ENCODE measurements at regions not wholly inside any gene's neighbourhood (a gene's known extent, or its start where the extent isn't known, plus 50 kb on each side); places are given as distances from the start of the nearest gene placed in this dataset.

DNA sequence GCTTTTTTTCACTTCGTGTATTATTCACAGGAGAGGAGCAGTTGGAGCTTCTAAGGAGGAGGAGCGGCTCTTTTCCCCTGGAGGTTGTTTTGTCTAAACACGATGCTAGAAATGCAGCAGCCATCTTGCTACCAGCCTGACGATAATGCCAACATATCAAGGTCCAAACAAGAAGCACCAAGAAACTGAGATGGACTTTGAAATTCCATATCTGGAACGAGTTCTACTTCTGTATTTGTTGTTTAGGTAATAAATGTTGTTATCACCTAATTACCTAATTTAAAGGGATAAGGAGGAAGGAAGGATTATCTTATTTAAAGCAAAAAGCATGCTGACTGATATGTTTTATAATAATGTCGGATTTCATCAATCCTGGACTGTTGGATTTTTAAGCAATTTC, 174.4 kb upstream of the TMPO start:
- H3K4me3 ChIP-seq (replicated peaks; ENCODE audit: insufficient read depth, low read length), result no peak overlapping the region
- no peak overlapping the region for H3K27ac ChIP-seq (replicated peaks)
- DNase-seq (ENCODE audit: low read depth in 1 of 2, low spot score in 1 of 2), result no peak
- no peak for TF ChIP-seq GABPA (IDR thresholded peaks at IDR 0.05; ENCODE audit: low read depth)
- TF ChIP-seq, protein P1, sequence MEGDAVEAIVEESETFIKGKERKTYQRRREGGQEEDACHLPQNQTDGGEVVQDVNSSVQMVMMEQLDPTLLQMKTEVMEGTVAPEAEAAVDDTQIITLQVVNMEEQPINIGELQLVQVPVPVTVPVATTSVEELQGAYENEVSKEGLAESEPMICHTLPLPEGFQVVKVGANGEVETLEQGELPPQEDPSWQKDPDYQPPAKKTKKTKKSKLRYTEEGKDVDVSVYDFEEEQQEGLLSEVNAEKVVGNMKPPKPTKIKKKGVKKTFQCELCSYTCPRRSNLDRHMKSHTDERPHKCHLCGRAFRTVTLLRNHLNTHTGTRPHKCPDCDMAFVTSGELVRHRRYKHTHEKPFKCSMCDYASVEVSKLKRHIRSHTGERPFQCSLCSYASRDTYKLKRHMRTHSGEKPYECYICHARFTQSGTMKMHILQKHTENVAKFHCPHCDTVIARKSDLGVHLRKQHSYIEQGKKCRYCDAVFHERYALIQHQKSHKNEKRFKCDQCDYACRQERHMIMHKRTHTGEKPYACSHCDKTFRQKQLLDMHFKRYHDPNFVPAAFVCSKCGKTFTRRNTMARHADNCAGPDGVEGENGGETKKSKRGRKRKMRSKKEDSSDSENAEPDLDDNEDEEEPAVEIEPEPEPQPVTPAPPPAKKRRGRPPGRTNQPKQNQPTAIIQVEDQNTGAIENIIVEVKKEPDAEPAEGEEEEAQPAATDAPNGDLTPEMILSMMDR (IDR thresholded peaks at IDR 0.05; ENCODE audit: insufficient read depth, low read length), result no peak
- TF ChIP-seq SPI1 (IDR thresholded peaks at IDR 0.05; ENCODE audit: borderline replicate concordance, low read depth), result no peak
- TF ChIP-seq, protein P2, sequence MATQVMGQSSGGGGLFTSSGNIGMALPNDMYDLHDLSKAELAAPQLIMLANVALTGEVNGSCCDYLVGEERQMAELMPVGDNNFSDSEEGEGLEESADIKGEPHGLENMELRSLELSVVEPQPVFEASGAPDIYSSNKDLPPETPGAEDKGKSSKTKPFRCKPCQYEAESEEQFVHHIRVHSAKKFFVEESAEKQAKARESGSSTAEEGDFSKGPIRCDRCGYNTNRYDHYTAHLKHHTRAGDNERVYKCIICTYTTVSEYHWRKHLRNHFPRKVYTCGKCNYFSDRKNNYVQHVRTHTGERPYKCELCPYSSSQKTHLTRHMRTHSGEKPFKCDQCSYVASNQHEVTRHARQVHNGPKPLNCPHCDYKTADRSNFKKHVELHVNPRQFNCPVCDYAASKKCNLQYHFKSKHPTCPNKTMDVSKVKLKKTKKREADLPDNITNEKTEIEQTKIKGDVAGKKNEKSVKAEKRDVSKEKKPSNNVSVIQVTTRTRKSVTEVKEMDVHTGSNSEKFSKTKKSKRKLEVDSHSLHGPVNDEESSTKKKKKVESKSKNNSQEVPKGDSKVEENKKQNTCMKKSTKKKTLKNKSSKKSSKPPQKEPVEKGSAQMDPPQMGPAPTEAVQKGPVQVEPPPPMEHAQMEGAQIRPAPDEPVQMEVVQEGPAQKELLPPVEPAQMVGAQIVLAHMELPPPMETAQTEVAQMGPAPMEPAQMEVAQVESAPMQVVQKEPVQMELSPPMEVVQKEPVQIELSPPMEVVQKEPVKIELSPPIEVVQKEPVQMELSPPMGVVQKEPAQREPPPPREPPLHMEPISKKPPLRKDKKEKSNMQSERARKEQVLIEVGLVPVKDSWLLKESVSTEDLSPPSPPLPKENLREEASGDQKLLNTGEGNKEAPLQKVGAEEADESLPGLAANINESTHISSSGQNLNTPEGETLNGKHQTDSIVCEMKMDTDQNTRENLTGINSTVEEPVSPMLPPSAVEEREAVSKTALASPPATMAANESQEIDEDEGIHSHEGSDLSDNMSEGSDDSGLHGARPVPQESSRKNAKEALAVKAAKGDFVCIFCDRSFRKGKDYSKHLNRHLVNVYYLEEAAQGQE (IDR thresholded peaks at IDR 0.05; ENCODE audit: insufficient replicate concordance, low read depth), result no peak
- TF ChIP-seq POLR2AphosphoS5 (IDR thresholded peaks at IDR 0.05; ENCODE audit: low read depth), result no peak
- H3K27me3 ChIP-seq (ENCODE audit: insufficient read depth, poor library complexity, severe bottlenecking), result no peaks in the 10 kb centered on the region

DNA sequence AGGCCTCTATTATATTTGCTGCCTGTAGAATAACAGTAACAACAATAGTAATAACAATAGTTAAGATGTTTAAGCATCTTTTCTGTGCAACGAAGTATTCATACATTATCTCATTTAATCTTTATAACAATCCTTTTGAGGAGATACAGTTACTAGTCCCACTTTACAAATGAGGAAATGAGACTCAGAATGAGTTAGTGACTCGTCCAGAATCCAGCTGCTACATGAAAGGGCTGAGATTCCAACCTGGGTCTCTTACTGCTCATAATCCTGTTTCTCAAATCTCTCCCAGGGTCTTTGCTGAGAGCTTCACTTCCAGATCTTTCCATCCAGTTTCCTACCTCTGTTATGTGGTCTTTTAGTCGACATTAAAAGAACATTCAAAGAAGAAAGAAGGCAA, 173.7 kb upstream of the TMPO start:
- Histone ChIP-seq H3K27me3 (ENCODE audit: insufficient read depth, poor library complexity, severe bottlenecking) (no peaks in the 10 kb centered on the region), H3K27ac (replicated peaks) (no peak overlapping the region), H3K4me3 (replicated peaks; ENCODE audit: insufficient read depth, low read length) (no peak overlapping the region)
- TF ChIP-seq, protein P2 (IDR thresholded peaks at IDR 0.05; ENCODE audit: insufficient replicate concordance, low read depth), result no peak
- no peak for DNase-seq (ENCODE audit: low read depth in 1 of 2, low spot score in 1 of 2)

DNA sequence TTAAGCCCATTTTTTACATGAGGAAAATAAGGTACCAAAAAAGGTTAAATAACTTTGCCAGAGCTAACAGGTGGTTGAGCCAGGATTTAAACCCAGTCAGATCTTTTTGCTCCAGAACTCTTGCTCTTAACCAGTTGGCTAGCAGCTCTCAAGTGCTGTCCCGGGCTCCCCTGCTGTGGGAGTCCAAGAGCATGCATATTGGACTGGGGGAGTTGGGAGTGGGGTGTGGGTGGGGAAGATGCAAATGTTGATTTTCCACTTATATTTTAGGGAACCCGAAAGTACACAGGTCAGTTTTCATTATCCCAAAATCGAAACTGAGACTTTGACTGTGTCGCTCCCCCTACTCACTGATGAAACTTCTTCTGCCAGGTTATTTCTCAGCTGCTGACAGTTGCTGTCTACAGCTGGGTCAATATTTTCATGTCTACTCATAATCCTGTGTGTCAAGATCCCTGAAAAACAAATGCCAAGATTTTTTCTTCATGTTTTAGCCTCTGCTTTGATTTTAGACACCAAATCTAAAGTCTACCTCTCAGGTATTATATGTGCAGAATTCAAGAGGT, 172.3 kb upstream of the TMPO start:
- TF ChIP-seq, protein P1 (IDR thresholded peaks at IDR 0.05; ENCODE audit: insufficient read depth, low read length), result no peak
- TF ChIP-seq SPI1 (IDR thresholded peaks at IDR 0.05; ENCODE audit: borderline replicate concordance, low read depth) (no peak), POLR2AphosphoS5 (IDR thresholded peaks at IDR 0.05; ENCODE audit: low read depth) (no peak)
- Histone ChIP-seq H3K27ac (replicated peaks) (no peak overlapping the region), H3K4me3 (replicated peaks; ENCODE audit: insufficient read depth, low read length) (no peak overlapping the region), H3K27me3 (ENCODE audit: insufficient read depth, poor library complexity, severe bottlenecking) (no peaks in the 10 kb centered on the region)
- DNase-seq (ENCODE audit: low read depth in 1 of 2, low spot score in 1 of 2), result no peak

DNA sequence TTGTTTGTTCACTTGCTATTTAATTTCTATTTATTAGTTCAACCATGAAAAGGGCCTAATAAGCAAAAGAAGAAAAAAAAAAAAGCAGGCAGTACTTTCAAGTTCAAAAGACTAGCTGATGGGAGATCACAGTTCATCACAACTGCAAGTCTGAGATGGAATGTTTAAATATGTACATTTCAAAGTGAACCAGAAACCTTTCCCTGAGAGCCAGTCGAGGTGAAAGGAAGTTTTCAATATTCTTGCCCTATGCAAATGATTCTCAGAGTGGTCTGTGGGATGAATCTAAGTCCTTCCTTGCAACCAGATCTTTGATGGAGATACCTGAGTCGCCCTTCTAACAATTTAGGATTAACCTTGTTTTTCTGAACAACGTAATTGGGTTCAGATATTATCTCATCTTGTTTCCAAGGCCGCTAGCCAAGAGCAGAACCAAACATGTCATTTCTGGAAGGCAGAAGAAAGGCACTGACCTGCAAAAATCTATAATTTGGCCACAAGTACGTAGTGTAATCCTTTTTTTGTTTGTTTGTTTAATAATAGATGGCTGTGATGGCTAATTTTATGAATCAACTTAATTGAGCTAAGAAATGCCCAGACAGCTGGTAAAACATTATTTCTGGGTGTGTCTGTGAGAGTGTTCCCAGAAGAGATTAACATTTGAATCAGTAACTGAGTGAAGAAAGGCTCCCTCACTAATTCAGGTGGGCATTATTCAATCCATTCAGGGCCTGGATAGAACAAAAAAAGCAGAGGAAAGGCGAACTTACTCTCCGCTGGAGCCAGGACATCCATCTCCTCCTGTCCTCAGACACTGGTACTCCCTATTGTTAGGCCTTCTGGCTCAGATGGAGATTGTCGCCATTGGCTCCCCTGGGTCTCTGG, 171.1 kb upstream of the TMPO start:
- Histone ChIP-seq H3K27me3 (ENCODE audit: insufficient read depth, poor library complexity, severe bottlenecking) (no peaks in the 10 kb centered on the region), H3K4me3 (replicated peaks; ENCODE audit: insufficient read depth, low read length) (no peak overlapping the region), H3K27ac (replicated peaks) (no peak overlapping the region)
- TF ChIP-seq, protein P1 (IDR thresholded peaks at IDR 0.05; ENCODE audit: insufficient read depth, low read length), result no peak
- TF ChIP-seq, protein P2 (IDR thresholded peaks at IDR 0.05; ENCODE audit: insufficient replicate concordance, low read depth), result no peak
- DNase-seq (ENCODE audit: low read depth in 1 of 2, low spot score in 1 of 2), result no peak

Measured in HL-60 (cell line).